Ectodermal cell (in vitro differentiated cells): ENCODE measurements at regions not wholly inside any gene's neighbourhood (a gene's known extent, or its start where the extent isn't known, plus 50 kb on each side); places are given as distances from the start of the nearest gene placed in this dataset.

ENCODE experiments used
- H3K27ac ChIP-seq: 2 replicates; pipeline ENCODE4 v1.7.0; 2013; ENCODE audit warnings: mild to moderate bottlenecking, low read depth, low read length; ENCODE audit not compliant: insufficient read depth, poor library complexity, severe bottlenecking
- H3K27me3 ChIP-seq: 2 replicates; pipeline ENCODE4 v1.7.0; 2013; ENCODE audit warnings: mild to moderate bottlenecking, low read length; ENCODE audit not compliant: insufficient read depth, control insufficient read depth, poor library complexity, severe bottlenecking
- H3K36me3 ChIP-seq: one replicate; pipeline ENCODE4 v1.7.0; 2013; ENCODE audit warnings: low read length; ENCODE audit not compliant: control insufficient read depth, insufficient read depth
- H3K4me1 ChIP-seq: one replicate; pipeline ENCODE4 v1.7.0; 2013; ENCODE audit warnings: low read length; ENCODE audit not compliant: control insufficient read depth, insufficient read depth
- H3K4me3 ChIP-seq: 2 replicates; pipeline ENCODE4 v1.7.0; 2013; ENCODE audit warnings: low read depth, low read length, control low read depth; ENCODE audit not compliant: insufficient read depth
- H3K9me3 ChIP-seq: 2 replicates; pipeline ENCODE4 v1.7.0; 2013; ENCODE audit warnings: mild to moderate bottlenecking, low read length, moderate library complexity; ENCODE audit not compliant: control insufficient read depth
- WGBS, 2 experiments: methylation state at CpG; one replicate each; pipeline ENCODE4 v1.1.7; 2013; ENCODE audit warnings: missing lambda C conversion rate in 2 of 2; 5-methylcytosine and 5-hydroxymethylcytosine counted together

- H3K27ac ChIP-seq = no peak overlapping the region
- H3K4me1 ChIP-seq = no peaks in the 10 kb centered on the region
- no peak overlapping the region for H3K4me3 ChIP-seq
- WGBS, 2 experiments = 100% methylated on average over 1 of the region's 1 CpG
- H3K9me3 ChIP-seq = peaks cover 2% of the 10 kb centered on the region
- no peaks in the 10 kb centered on the region for H3K36me3 ChIP-seq
- H3K27me3 ChIP-seq = no peaks in the 10 kb centered on the region
Measured at GRCh38 chr14:84217066-84217465, 1312.9 kb upstream of the FLRT2 start.

- Histone ChIP-seq H3K36me3 (no peaks in the 10 kb centered on the region), H3K4me1 (no peaks in the 10 kb centered on the region), H3K27ac (no peak overlapping the region), H3K27me3 (no peaks in the 10 kb centered on the region), H3K4me3 (no peak overlapping the region), H3K9me3 (no peaks in the 10 kb centered on the region)
- WGBS, 2 experiments = 90 to 93% methylated on average over 1 of the region's 1 CpG
Measured at GRCh38 chr14:84225268-84225667, 1304.7 kb upstream of the FLRT2 start.

- 83 to 90% methylated on average over 2 to 3 of the region's 3 CpGs for WGBS, 2 experiments
- Histone ChIP-seq H3K9me3 (no peaks in the 10 kb centered on the region), H3K27ac (no peak overlapping the region), H3K27me3 (no peaks in the 10 kb centered on the region), H3K36me3 (no peaks in the 10 kb centered on the region), H3K4me3 (no peak overlapping the region), H3K4me1 (no peaks in the 10 kb centered on the region)
Measured at GRCh38 chr14:84228702-84229101, 1301.2 kb upstream of the FLRT2 start.

- Histone ChIP-seq H3K27ac (no peak overlapping the region), H3K4me3 (no peak overlapping the region), H3K27me3 (no peaks in the 10 kb centered on the region), H3K4me1 (no peaks in the 10 kb centered on the region), H3K36me3 (no peaks in the 10 kb centered on the region), H3K9me3 (no peaks in the 10 kb centered on the region)
- WGBS, 2 experiments = 91 to 97% methylated on average over 7 of the region's 7 CpGs
Measured at GRCh38 chr14:84234281-84234680, 1295.7 kb upstream of the FLRT2 start.

GRCh38 chr14:84236290-84236689 lies 1293.7 kb upstream of the FLRT2 start:
- no peaks in the 10 kb centered on the region for H3K27me3 ChIP-seq
- no peaks in the 10 kb centered on the region for H3K9me3 ChIP-seq
- H3K36me3 ChIP-seq = no peaks in the 10 kb centered on the region
- no peaks in the 10 kb centered on the region for H3K4me1 ChIP-seq
- WGBS, 2 experiments = 92 to 95% methylated on average over 3 of the region's 3 CpGs
- no peak overlapping the region for H3K4me3 ChIP-seq
- H3K27ac ChIP-seq = no peak overlapping the region

- no peaks in the 10 kb centered on the region for H3K27me3 ChIP-seq
- 94 to 100% methylated on average over 2 of the region's 2 CpGs for WGBS, 2 experiments
- no peaks in the 10 kb centered on the region for H3K9me3 ChIP-seq
- H3K27ac ChIP-seq = no peak overlapping the region
- no peaks in the 10 kb centered on the region for H3K36me3 ChIP-seq
- H3K4me3 ChIP-seq = no peak overlapping the region
- no peaks in the 10 kb centered on the region for H3K4me1 ChIP-seq
Measured at GRCh38 chr14:84237881-84238280, 1292.1 kb upstream of the FLRT2 start.

- H3K27ac ChIP-seq = no peak overlapping the region
- H3K27me3 ChIP-seq = no peaks in the 10 kb centered on the region
- no peaks in the 10 kb centered on the region for H3K9me3 ChIP-seq
- 93 to 94% methylated on average over 1 of the region's 1 CpG for WGBS, 2 experiments
- H3K4me1 ChIP-seq = peaks cover 3% of the 10 kb centered on the region
- no peak overlapping the region for H3K4me3 ChIP-seq
- no peaks in the 10 kb centered on the region for H3K36me3 ChIP-seq
Measured at GRCh38 chr14:84247693-84248092, 1282.3 kb upstream of the FLRT2 start.

GRCh38 chr14:84250893-84251292 lies 1279.1 kb upstream of the FLRT2 start:
- Histone ChIP-seq H3K4me3 (no peak overlapping the region), H3K27me3 (no peaks in the 10 kb centered on the region)
- WGBS, 2 experiments = 84 to 86% methylated on average over 1 of the region's 1 CpG

GRCh38 chr14:84251411-84252115 lies 1278.4 kb upstream of the FLRT2 start:
- peaks cover 29% of the 10 kb centered on the region for H3K4me1 ChIP-seq
- H3K27me3 ChIP-seq = no peaks in the 10 kb centered on the region
- no peaks in the 10 kb centered on the region for H3K36me3 ChIP-seq
- no peaks in the 10 kb centered on the region for H3K9me3 ChIP-seq
- 100% methylated on average over 1 of the region's 1 CpG; no CpG with 5 or more reads in 1 of the 2 experiments for WGBS, 2 experiments
- H3K4me3 ChIP-seq = no peak overlapping the region
- H3K27ac ChIP-seq = no peak overlapping the region

More at GRCh38 chr14:84250893-84251292, 1279.1 kb upstream of the FLRT2 start:
- Histone ChIP-seq H3K4me1 (peaks cover 22% of the 10 kb centered on the region), H3K27ac (no peak overlapping the region), H3K9me3 (no peaks in the 10 kb centered on the region), H3K36me3 (no peaks in the 10 kb centered on the region)

- Histone ChIP-seq H3K4me3 (no peak overlapping the region), H3K27ac (no peak overlapping the region), H3K9me3 (no peaks in the 10 kb centered on the region), H3K4me1 (peaks cover 33% of the 10 kb centered on the region), H3K27me3 (no peaks in the 10 kb centered on the region), H3K36me3 (no peaks in the 10 kb centered on the region)
- 92 to 100% methylated on average over 1 to 2 of the region's 2 CpGs for WGBS, 2 experiments
Measured at GRCh38 chr14:84252706-84253105, 1277.2 kb upstream of the FLRT2 start.
